SJSA1 (cell line): ENCODE measurements at regions not wholly inside any gene's neighbourhood (a gene's known extent, or its start where the extent isn't known, plus 50 kb on each side); places are given as distances from the start of the nearest gene placed in this dataset.
"Not testable (repeated sequence)": the region's sequence is repeated elsewhere in the genome, so short reads cannot be mapped to it uniquely, and the experiment has no call there.

Experiments used
- DNase-seq, 2 experiments: peaks; one replicate each; pipeline ENCODE4 v3.0.0-alpha.2; 2015 to 2020; ENCODE audit warnings: low spot score in 2 of 2, low read depth in 1 of 2
- H3K27ac ChIP-seq: fragments of 250-450 bp; sonication (Bioruptor Pico); 2 replicates; pipeline ENCODE4 v1.5.1; 2020; ENCODE audit warnings: mild to moderate bottlenecking, moderate library complexity
- H3K27me3 ChIP-seq: fragments of 250-450 bp; sonication (Bioruptor Pico); replicated peaks from 2 replicates; pipeline ENCODE4 v1.5.1; 2020; ENCODE audit warnings: mild to moderate bottlenecking, moderate library complexity
- H3K36me3 ChIP-seq: fragments of 250-450 bp; sonication (Bioruptor Pico); 2 replicates; pipeline ENCODE4 v1.5.1; 2020; ENCODE audit warnings: mild to moderate bottlenecking
- H3K4me1 ChIP-seq: fragments of 250-450 bp; sonication (Bioruptor Pico); replicated peaks from 2 replicates; pipeline ENCODE4 v1.6.1; 2021; ENCODE audit warnings: mild to moderate bottlenecking
- H3K4me3 ChIP-seq: fragments of 250-450 bp; sonication (Bioruptor Pico); 2 replicates; pipeline ENCODE4 v1.5.1; 2020; ENCODE audit warnings: mild to moderate bottlenecking
- H3K9me3 ChIP-seq: fragments of 250-450 bp; sonication (Bioruptor Pico); replicated peaks from 2 replicates; pipeline ENCODE4 v1.5.1; 2020; ENCODE audit warnings: mild to moderate bottlenecking

GRCh38 chr13:63741029-63741813 lies 2325.6 kb upstream of the PCDH20 start:
- Histone ChIP-seq H3K9me3 (no peaks in the 10 kb centered on the region), H3K27ac (no peak overlapping the region), H3K4me1 (no peaks in the 10 kb centered on the region), H3K36me3 (no peaks in the 10 kb centered on the region), H3K27me3 (no peaks in the 10 kb centered on the region), H3K4me3 (no peak overlapping the region)
- no peak for DNase-seq

DNA sequence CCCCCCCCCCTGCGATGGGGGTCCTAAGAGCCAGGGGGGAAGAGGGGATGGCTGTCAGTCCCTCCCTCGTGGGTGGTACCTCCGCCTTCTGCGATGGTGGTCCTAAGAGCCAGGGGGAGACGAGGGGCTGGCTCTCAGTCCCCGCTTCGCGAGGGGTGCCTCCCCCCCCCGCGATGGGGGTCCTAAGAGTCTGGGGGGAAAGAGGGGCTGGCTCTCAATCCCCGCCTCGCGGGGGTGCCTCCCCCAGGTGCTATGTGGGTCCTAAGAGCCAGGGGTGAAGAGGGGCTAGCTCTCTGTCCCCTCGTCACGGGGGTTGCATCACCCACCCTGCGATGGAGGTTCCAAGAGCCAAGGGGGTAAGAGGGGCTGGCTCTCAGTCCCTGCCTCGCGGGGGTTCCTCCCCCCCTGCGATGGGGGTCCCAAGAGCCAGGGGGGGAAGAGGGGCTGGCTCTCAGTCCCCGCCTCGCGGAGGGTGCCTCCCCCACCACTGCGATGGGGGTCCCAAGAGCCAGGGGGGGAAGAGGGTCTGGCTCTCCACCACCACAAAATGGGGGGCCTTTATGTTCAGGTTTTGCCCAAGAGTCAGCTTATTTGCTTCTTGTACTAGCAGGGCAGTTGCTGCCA lies 2323.6 kb upstream of the PCDH20 start:
- not testable (repeated sequence) for H3K4me1 ChIP-seq, H3K36me3 ChIP-seq, H3K27ac ChIP-seq, DNase-seq, H3K9me3 ChIP-seq, H3K27me3 ChIP-seq, H3K4me3 ChIP-seq

DNA sequence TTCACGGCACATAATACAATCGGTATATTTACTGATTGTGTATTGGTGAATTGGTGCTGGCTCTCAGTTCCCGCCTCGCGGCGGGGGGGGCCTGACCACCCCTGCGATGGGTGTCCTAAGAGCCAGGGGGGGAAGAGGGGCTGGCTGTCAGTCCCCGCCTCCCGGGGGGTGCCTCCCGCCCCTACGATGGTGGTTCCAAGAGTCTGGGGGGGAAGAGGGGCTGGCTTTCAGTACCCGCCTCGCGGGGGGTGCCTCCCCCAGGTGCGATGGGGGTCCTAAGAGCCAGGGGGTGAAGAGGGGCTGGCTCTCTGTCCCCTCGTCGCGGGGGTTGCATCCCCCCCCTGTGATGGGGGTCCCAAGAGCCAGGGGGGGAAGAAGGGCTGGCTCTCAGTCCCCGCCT lies 2321.8 kb upstream of the PCDH20 start:
- DNase-seq = no peak
- Histone ChIP-seq H3K4me1 (no peaks in the 10 kb centered on the region), H3K4me3 (no peak overlapping the region)

GRCh38 chr13:63731896-63732295 lies 2316.2 kb upstream of the PCDH20 start:
- Histone ChIP-seq H3K27ac (no peak overlapping the region), H3K9me3 (no peaks in the 10 kb centered on the region), H3K27me3 (no peaks in the 10 kb centered on the region), H3K36me3 (no peaks in the 10 kb centered on the region), H3K4me1 (no peaks in the 10 kb centered on the region), H3K4me3 (no peak overlapping the region)
- no peak for DNase-seq

More for the DNA sequence above, 2321.8 kb upstream of the PCDH20 start:
- no peaks in the 10 kb centered on the region for H3K9me3 ChIP-seq
- H3K36me3 ChIP-seq = no peaks in the 10 kb centered on the region
- no peaks in the 10 kb centered on the region for H3K27me3 ChIP-seq
- no peak overlapping the region for H3K27ac ChIP-seq

DNA sequence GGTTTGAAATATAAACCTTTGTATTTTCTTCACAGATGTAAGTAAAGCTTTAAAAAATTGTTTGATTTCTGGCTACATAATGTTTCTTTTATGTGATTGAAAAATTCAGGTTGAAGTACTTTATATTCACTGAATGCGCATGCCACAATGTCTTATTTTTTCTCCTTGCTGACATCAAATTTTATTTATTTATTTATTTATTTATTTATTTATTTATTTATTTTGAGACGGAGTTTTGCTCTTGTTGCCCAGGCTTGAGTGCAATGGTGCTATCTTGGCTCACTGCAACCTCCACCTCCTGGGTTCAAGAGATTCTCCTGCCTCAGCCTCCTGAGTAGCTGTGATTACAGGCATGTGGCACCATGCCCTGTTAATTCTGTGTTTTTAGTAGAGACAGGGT lies 2296.5 kb upstream of the PCDH20 start:
- not testable (repeated sequence) for H3K36me3 ChIP-seq, H3K27me3 ChIP-seq, DNase-seq, H3K27ac ChIP-seq, H3K9me3 ChIP-seq, H3K4me1 ChIP-seq, H3K4me3 ChIP-seq

DNA sequence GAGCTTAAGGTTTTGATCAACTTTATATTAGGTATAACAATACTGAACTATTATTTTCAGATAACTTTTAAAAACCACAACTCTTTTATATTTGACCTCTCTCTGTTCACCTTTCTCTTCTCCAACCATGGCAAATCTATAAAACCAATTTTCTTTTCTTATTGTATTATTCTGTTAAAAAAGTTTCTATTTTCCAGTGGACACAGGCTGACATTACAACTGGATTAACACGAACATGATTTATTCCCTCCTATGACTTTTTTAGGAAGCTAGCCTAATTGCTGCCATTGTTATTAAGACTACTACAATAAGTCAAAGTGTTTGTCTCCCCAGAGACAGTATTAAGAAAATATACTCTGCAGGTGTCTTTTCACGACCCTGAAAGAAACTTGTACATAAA lies 2291.1 kb upstream of the PCDH20 start:
- Histone ChIP-seq H3K9me3 (no peaks in the 10 kb centered on the region), H3K27ac (no peak overlapping the region), H3K27me3 (no peaks in the 10 kb centered on the region), H3K36me3 (no peaks in the 10 kb centered on the region), H3K4me1 (no peaks in the 10 kb centered on the region), H3K4me3 (no peak overlapping the region)
- no peak for DNase-seq

GRCh38 chr13:63704521-63704920 lies 2288.9 kb upstream of the PCDH20 start:
- Histone ChIP-seq H3K4me3 (no peak overlapping the region), H3K4me1 (no peaks in the 10 kb centered on the region), H3K9me3 (no peaks in the 10 kb centered on the region), H3K36me3 (no peaks in the 10 kb centered on the region), H3K27ac (no peak overlapping the region), H3K27me3 (no peaks in the 10 kb centered on the region)
- no peak for DNase-seq

GRCh38 chr13:63700350-63700749 lies 2284.7 kb upstream of the PCDH20 start:
- no peaks in the 10 kb centered on the region for H3K27me3 ChIP-seq
- no peak for DNase-seq
- H3K27ac ChIP-seq = no peak overlapping the region
- H3K36me3 ChIP-seq = no peaks in the 10 kb centered on the region
- H3K4me3 ChIP-seq = no peak overlapping the region
- H3K9me3 ChIP-seq = no peaks in the 10 kb centered on the region
- H3K4me1 ChIP-seq = no peaks in the 10 kb centered on the region

DNA sequence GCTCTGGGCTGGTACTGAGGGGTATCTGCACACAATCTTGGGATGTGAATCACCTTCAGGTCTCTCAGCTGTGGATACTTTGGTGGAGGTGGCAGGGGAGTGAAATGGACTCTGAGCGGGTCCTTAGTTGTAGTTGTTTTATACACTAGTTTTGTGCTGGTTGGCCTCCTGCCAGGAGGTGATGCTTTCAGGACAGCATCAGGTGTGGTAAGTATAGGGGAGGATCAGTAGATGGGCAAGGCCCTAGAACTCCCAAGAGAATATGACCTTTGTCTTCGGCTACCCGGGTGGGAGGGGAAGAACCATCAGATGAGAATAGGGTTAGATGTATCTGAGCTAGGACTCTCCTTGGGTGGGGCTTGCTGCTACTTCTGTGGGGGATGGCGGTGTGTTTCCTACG lies 2284.3 kb upstream of the PCDH20 start:
- H3K36me3 ChIP-seq = no peaks in the 10 kb centered on the region
- DNase-seq = no peak
- no peak overlapping the region for H3K4me3 ChIP-seq
- H3K27me3 ChIP-seq = no peaks in the 10 kb centered on the region
- H3K27ac ChIP-seq = no peak overlapping the region
- no peaks in the 10 kb centered on the region for H3K4me1 ChIP-seq
- H3K9me3 ChIP-seq = no peaks in the 10 kb centered on the region

DNA sequence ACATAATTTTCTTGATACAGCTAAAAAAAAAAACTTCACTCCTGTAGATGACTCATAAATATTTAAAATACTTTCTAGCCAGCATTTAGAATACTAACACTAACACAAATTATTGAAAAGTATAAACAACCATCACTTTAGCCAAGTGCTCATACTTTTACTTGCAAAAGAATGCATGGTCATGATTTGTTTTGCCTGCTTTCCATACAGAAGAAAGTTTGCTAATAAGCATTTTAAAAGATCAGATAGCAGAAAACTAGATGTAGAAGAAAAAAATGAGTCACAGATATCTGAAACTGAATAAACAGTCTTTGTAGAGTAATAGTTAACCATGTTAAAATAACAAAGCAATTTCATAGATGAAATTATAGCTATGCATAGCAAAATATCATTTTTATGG lies 2280.4 kb upstream of the PCDH20 start:
- no peaks in the 10 kb centered on the region for H3K36me3 ChIP-seq
- H3K4me1 ChIP-seq = no peaks in the 10 kb centered on the region
- H3K27ac ChIP-seq = no peak overlapping the region
- DNase-seq = no peak
- H3K9me3 ChIP-seq = no peaks in the 10 kb centered on the region
- no peaks in the 10 kb centered on the region for H3K27me3 ChIP-seq
- H3K4me3 ChIP-seq = no peak overlapping the region

DNA sequence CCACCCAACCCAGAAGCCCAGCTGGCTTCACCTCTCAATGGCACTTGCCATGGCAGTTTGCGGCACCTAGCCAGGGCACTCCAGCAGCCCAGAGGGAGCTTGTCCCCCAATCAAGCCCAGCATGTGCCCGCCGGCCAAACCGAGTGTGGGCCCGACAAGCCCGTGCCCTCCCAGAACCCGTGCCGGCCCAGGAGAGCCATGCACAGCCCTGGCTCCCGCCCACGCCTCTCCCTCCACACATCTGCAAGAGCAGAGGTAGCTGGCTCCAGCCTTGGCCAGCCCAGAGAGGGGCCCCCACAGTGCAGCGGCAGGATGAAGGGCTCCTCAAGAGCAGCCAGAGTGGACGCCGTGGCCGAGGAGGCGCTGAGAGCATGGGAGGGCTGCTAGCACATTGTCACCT lies 2278.0 kb upstream of the PCDH20 start:
- no peaks in the 10 kb centered on the region for H3K36me3 ChIP-seq
- H3K4me1 ChIP-seq = no peaks in the 10 kb centered on the region
- H3K9me3 ChIP-seq = no peaks in the 10 kb centered on the region

DNA sequence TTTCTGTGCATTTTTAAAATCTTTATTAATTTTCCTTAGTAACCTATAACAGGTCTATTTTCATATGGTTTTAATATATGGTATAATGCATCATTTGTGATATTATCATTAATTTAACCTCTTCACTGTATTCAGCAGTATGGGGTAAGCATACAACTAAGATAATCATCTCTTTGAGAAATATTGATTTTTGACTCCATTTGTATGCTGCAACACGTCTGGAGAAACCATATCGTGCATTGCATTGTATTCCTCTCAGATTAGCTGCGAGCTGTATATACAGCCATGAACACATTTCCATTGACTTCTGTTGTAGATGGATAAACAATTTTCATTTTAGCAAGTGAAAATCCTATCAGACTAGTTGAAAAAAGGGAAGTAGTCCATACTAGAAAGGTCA lies 2275.8 kb upstream of the PCDH20 start:
- Histone ChIP-seq H3K4me3 (no peak overlapping the region), H3K27me3 (no peaks in the 10 kb centered on the region), H3K4me1 (no peaks in the 10 kb centered on the region), H3K9me3 (no peaks in the 10 kb centered on the region), H3K36me3 (no peaks in the 10 kb centered on the region), H3K27ac (no peak overlapping the region)
- DNase-seq = no peak

More for the DNA sequence above, 2278.0 kb upstream of the PCDH20 start:
- Histone ChIP-seq H3K4me3 (no peak overlapping the region), H3K27me3 (no peaks in the 10 kb centered on the region), H3K27ac (no peak overlapping the region)
- DNase-seq = no peak

DNA sequence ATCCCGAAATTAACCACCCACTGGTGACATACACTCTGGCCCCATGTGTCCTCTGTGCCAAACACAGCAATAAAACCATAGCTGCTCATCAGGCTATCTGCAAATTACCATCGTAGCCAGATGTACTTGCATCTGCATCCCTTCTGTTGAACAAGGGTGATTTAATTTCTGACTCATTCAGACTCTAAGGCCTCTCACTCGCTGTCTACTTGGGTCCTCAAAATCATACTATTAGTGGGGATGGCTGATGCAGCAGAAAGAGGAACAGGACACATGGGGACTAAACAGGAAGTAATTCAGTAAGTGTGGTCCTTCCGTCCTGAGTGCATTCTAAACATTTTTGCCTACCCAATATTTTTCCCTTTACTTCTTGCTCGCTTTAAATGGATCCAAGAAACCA lies 2275.0 kb upstream of the PCDH20 start:
- H3K4me3 ChIP-seq = no peak overlapping the region
- DNase-seq = no peak
- no peaks in the 10 kb centered on the region for H3K27me3 ChIP-seq
- H3K27ac ChIP-seq = no peak overlapping the region
- no peaks in the 10 kb centered on the region for H3K36me3 ChIP-seq
- no peaks in the 10 kb centered on the region for H3K4me1 ChIP-seq
- no peaks in the 10 kb centered on the region for H3K9me3 ChIP-seq

DNA sequence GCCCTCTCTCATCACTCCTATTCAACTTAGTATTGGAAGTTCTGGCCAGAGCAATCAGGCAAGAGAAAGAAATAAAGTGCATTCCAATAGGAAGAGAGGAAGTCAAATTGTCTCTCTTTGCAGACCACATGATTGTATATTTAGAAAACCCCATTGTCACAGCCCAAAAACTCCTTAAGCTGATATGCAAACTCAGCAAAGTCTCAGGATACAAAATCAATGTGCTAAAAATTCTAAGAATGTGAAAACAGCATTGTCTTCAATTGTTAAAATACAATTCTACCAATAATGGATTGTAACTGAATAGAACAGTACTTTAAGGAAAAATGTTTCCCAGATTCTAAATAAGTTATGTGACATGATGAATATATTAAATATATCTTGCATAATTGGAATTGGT lies 2269.2 kb upstream of the PCDH20 start:
- Histone ChIP-seq H3K9me3 (no peaks in the 10 kb centered on the region), H3K4me3 (no peak overlapping the region), H3K36me3 (no peaks in the 10 kb centered on the region), H3K27me3 (no peaks in the 10 kb centered on the region), H3K27ac (no peak overlapping the region), H3K4me1 (no peaks in the 10 kb centered on the region)
- no peak for DNase-seq

- no peak overlapping the region for H3K4me3 ChIP-seq
- H3K4me1 ChIP-seq = no peaks in the 10 kb centered on the region
- no peaks in the 10 kb centered on the region for H3K36me3 ChIP-seq
- no peak for DNase-seq
- H3K27ac ChIP-seq = no peak overlapping the region
- no peaks in the 10 kb centered on the region for H3K9me3 ChIP-seq
- H3K27me3 ChIP-seq = no peaks in the 10 kb centered on the region
Measured at GRCh38 chr13:63680704-63681103, 2265.1 kb upstream of the PCDH20 start.
